CD4-positive, alpha-beta T cell treated with Interleukin-4 for 1 hour (primary cell): ENCODE measurements at regions not wholly inside any gene's neighbourhood (a gene's known extent, or its start where the extent isn't known, plus 50 kb on each side); places are given as distances from the start of the nearest gene placed in this dataset.

Experiments used
- DNase-seq, 2 donors: peaks; one replicate each; pipeline ENCODE4 v3.0.0-alpha.2; 2020 to 2022

GRCh38 chr18:34649080-34649479 lies 61.0 kb upstream of the DTNA start:
- DNase-seq = no peak

DNA sequence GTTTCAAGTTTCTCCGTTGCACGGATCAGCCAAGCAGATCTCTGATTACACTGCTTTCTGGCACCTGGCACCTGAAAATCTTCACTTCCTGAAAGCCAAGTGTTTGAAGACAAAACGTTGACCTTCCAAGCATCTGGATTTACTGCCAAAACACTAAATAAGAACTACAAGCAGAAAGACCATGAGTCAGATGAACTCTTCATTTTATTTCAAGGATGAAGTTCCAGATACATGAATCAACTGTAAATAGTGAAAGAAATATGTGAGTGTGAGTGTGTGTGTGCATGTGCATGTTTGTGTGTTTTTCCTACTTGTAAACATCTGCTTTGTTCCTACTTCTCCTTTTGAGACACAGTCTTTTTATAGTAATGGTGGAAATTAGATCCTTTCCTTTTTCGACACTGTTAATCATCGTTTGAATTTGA lies 60.0 kb upstream of the DTNA start:
- DNase-seq = no peak

- DNase-seq = no peak
Observed at GRCh38 chr18:34651586-34652369, 58.3 kb upstream of the DTNA start.

DNA sequence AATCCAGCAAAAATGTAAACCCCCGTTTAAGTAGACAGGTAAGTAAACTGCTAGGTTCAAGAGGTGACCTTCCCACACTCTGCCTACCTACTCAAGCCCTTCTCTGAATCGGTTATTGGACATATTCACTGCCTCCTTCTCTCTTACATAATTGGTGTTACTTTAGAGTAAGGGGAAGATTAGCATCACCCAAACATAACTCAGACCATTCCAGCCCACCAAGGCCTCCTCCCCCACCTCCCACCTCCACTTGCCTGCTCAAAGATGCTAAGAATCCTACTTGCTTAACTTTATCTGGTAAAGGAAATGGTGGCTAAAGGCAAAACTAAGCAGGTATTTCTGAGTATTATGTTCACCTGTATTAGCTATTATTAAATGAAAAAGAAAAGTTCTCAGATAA lies 55.0 kb upstream of the DTNA start:
- DNase-seq = no peak

DNA sequence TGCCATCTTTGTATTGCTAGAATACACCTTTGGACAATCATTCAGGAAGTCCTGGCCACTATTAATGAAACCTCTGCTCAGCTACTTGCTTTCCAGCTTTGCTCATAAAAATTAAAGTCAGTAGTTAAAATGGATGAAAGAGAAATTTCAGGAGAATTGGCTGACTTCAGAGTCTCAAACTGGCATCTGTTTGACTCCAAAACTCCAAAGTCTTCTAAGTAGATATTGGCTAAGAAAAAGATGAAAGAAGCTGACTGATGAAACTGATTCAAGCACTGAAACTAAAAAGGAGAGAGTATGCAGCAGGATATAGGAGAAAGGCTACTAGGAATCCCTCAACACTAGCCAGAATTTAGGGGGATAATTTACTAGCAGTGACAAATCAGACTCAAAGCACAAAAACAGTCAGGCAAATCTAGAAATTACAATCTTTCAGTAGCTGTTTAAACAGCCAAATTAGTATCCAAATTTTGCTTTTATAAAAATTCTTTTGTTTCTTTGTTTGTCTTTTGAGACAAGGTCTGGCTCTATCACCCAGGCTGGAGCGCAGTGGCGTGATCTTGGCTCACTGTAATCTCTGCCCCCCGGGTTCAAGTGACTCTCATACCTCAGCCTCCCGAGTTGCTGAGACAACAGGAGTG lies 52.1 kb upstream of the DTNA start:
- no peak for DNase-seq

- no peak for DNase-seq
Observed at GRCh38 chr18:34659579-34660517, 50.2 kb upstream of the DTNA start.
